Dedifferentiated amniotic fluid mesenchymal stem cell (primary cell): ENCODE measurements at regions not wholly inside any gene's neighbourhood (a gene's known extent, or its start where the extent isn't known, plus 50 kb on each side); places are given as distances from the start of the nearest gene placed in this dataset.
A peak's percentile ranks its signal among the peaks of the same experiment; 100 is the strongest.

ENCODE experiments used
- DNase-seq: peaks from one replicate; pipeline ENCODE4 v3.0.0-alpha.2; 2016; ENCODE audit errors: extremely low spot score

- DNase-seq = no peak
These were observed 77.9 kb upstream of the SPRED1 start for GRCh38 chr15:38174691-38175090.

GRCh38 chr15:38176155-38176554 lies 76.5 kb upstream of the SPRED1 start:
- DNase-seq = peak; percentile 68

GRCh38 chr15:38176691-38177090 lies 75.9 kb upstream of the SPRED1 start:
- DNase-seq = peak; percentile 37

GRCh38 chr15:38182900-38183299 lies 69.7 kb upstream of the SPRED1 start:
- DNase-seq = no peak

GRCh38 chr15:38186507-38186906 lies 66.1 kb upstream of the SPRED1 start:
- no peak for DNase-seq

GRCh38 chr15:38187630-38188313 lies 64.9 kb upstream of the SPRED1 start:
- DNase-seq = no peak

- no peak for DNase-seq
These were observed 62.9 kb upstream of the SPRED1 start for GRCh38 chr15:38189671-38190295.

- DNase-seq = no peak
These were observed 62.1 kb upstream of the SPRED1 start for GRCh38 chr15:38190501-38190900.

- DNase-seq = no peak
These were observed 60.1 kb upstream of the SPRED1 start for GRCh38 chr15:38192496-38192895.

GRCh38 chr15:38193496-38193895 lies 59.1 kb upstream of the SPRED1 start:
- DNase-seq = no peak

GRCh38 chr15:38195191-38195901 lies 57.3 kb upstream of the SPRED1 start:
- DNase-seq = no peak

GRCh38 chr15:38196076-38196475 lies 56.6 kb upstream of the SPRED1 start:
- peak; percentile 22 for DNase-seq

- DNase-seq = no peak
These were observed 55.1 kb upstream of the SPRED1 start for GRCh38 chr15:38197553-38197952.

- no peak for DNase-seq
These were observed 50.9 kb upstream of the SPRED1 start for GRCh38 chr15:38201714-38202113.

- DNase-seq = no peak
These were observed 50.3 kb upstream of the SPRED1 start for GRCh38 chr15:38202361-38202760.
